Heart right ventricle (tissue), 16 donors: ENCODE measurements at regions not wholly inside any gene's neighbourhood (a gene's known extent, or its start where the extent isn't known, plus 50 kb on each side); places are given as distances from the start of the nearest gene placed in this dataset.
"Not testable (repeated sequence)": the region's sequence is repeated elsewhere in the genome, so short reads cannot be mapped to it uniquely, and the experiment has no call there.

Experiments used
- ATAC-seq, 8 donors: fragments of 200-7000 bp; cut with Tn5 transposase; one replicate each; pipeline ENCODE4 v1.9.1; 2020; ENCODE audit warnings: mild to moderate bottlenecking in 8 of 8, moderate library complexity in 8 of 8, moderate number of reproducible peaks in 1 of 8
- DNase-seq, 2 donors: peaks; one replicate each; pipeline ENCODE4 v3.0.0-alpha.2; 2020
- H3K27ac ChIP-seq, 10 donors: fragments of 200-600 bp; sonication (generic) in 2 of 10; one replicate each; pipeline versions ENCODE4 v1.5.0 to v1.8.0; 2020 to 2022; ENCODE audit warnings: mild to moderate bottlenecking in 3 of 10
- H3K27me3 ChIP-seq, 7 donors: fragments of 200-600 bp; one replicate each; pipeline ENCODE4 v1.8.0; 2021 to 2022; ENCODE audit warnings: mild to moderate bottlenecking in 2 of 7
- H3K36me3 ChIP-seq, 9 donors: fragments of 200-600 bp; sonication (generic) in 1 of 9; one replicate each; pipeline versions ENCODE4 v1.5.0 to v1.8.0; 2020 to 2022; ENCODE audit warnings: mild to moderate bottlenecking in 2 of 9
- H3K4me1 ChIP-seq, 9 donors: fragments of 200-600 bp; sonication (generic) in 1 of 9; one replicate each; pipeline versions ENCODE4 v1.5.0 to v1.8.0; 2020 to 2022; ENCODE audit warnings: mild to moderate bottlenecking in 4 of 9
- H3K4me3 ChIP-seq, 10 donors: fragments of 200-600 bp; sonication (generic) in 2 of 10; one replicate each; pipeline versions ENCODE4 v1.5.0 to v1.8.0; 2020 to 2022; ENCODE audit warnings: mild to moderate bottlenecking in 7 of 10, moderate library complexity in 2 of 10
- H3K9me3 ChIP-seq, 11 donors: fragments of 200-600 bp in 10 of 11; sonication (generic) in 2 of 11; one replicate each; pipeline versions ENCODE4 v1.5.0 to v1.8.0; 2013 to 2022; ENCODE audit warnings: mild to moderate bottlenecking in 2 of 11, control low read depth in 1 of 11, moderate library complexity in 1 of 11
- WGBS, 2 donors: extraction: QIAGEN DNeasy Blood & Tissue Kit; methylation state at CpG; one replicate each; pipeline ENCODE4 v1.1.7; 2013; ENCODE audit warnings: inconsistent platforms in 1 of 2; 5-methylcytosine and 5-hydroxymethylcytosine counted together
- intact Hi-C, 10 donors: fragments of 100-400 bp; cut with DNase I; formaldehyde crosslinking; loops; one replicate each; pipeline versions ENCODE4 v1.11.1 to v1.14.2; 2022
- TF ChIP-seq, protein P1 (sequence below), 9 donors: fragments of 200-600 bp; sonication (generic) in 2 of 9; IDR thresholded peaks; one replicate each; pipeline versions ENCODE4 v1.5.0 to v1.8.0; 2021 to 2022; ENCODE audit warnings: antibody characterized with exemption in 9 of 9, mild to moderate bottlenecking in 5 of 9, moderate library complexity in 1 of 9
- donor health status: Arrhythmogenic right ventricular cardiomyopathy.
- donor health status: ischemic (EF 13 %, LVEDD 7.1; RV severe dilation, severe dysfunction).
- donor health status: healthy with polysubstance abuse.
- donor health status: DM: no; HTN: yes; CAD: no.
- donor health status: DM: no; HTN: no; CAD: no.
- donor health status: ischemic (EF 25% LVEDD 6.9; RV normal size, moderate dysfunction).
- donor health status: ischemic (EF 25% LVEDD 5.7; RV mildly dilated, moderate dysfunction).
- donor health status: healthy.
- donor health status: DM: yes; HTN: yes; CAD: no.
- donor health status: Ischemic cardiomyopathy.
- donor health status: ischemic (EF 35%, LVEDD 5.7; RV mildly dilated, moderate dysfunction).
- donor health status: nonischemic (EF 11% LVEDD 7.7; RV severe dilation, severe dysfunction).
- donor health status: DM: yes; HTN: yes; CAD: no.
- donor health status: PGD.
- donor health status: ischemic (EF 29% LVEDD 5.4; RV normal size, mild dysfunction).
- donor health status: nonischemic (EF 23%, LVEDD 6.1; RV moderate dilation, normal function).

- Histone ChIP-seq H3K4me1 (no peaks in the 10 kb centered on the region), H3K27me3 (peaks cover 0 to 19% (median 10%) of the 10 kb centered on the region in 7 donors), H3K36me3 (no peaks in the 10 kb centered on the region), H3K9me3 (peaks cover 0 to 12% (median 0%) of the 10 kb centered on the region in 11 donors), H3K27ac (no peak overlapping the region), H3K4me3 (no peak overlapping the region)
- 66 to 71% methylated on average over 6 of the region's 6 CpGs for WGBS, 2 donors
- TF ChIP-seq, protein P1, sequence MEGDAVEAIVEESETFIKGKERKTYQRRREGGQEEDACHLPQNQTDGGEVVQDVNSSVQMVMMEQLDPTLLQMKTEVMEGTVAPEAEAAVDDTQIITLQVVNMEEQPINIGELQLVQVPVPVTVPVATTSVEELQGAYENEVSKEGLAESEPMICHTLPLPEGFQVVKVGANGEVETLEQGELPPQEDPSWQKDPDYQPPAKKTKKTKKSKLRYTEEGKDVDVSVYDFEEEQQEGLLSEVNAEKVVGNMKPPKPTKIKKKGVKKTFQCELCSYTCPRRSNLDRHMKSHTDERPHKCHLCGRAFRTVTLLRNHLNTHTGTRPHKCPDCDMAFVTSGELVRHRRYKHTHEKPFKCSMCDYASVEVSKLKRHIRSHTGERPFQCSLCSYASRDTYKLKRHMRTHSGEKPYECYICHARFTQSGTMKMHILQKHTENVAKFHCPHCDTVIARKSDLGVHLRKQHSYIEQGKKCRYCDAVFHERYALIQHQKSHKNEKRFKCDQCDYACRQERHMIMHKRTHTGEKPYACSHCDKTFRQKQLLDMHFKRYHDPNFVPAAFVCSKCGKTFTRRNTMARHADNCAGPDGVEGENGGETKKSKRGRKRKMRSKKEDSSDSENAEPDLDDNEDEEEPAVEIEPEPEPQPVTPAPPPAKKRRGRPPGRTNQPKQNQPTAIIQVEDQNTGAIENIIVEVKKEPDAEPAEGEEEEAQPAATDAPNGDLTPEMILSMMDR (IDR thresholded peaks at IDR 0.05): no peak
- ATAC-seq (no peak), DNase-seq (no peak)
- intact Hi-C loops: no loop called here
Measured at GRCh38 chr2:391696-392095, 103.8 kb upstream of the ALKAL2 start.

DNA sequence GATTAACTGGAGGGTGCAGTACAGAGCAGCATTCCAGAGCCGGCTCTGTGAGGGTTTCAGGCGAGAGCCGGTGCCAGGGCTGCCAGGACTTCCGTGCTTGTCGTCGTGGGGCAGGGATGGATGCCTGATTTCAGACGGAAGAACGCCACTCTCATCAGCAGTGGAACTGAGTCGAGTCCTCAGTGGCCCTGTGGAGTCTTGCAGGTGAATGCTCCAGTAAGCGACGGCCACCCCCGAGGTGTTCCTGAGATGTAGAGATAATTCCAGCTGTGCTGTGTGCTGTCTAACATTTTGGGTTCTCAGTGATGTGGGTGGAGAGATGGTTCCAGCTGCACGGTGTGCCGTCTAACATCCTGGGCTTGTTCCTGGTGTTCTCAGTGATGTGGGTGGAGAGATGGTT is 103.1 kb upstream of the ALKAL2 start:
- Histone ChIP-seq H3K4me3 (no peak overlapping the region), H3K27me3 (peaks cover 0 to 19% (median 10%) of the 10 kb centered on the region in 7 donors), H3K36me3 (no peaks in the 10 kb centered on the region), H3K4me1 (no peaks in the 10 kb centered on the region), H3K27ac (no peak overlapping the region), H3K9me3 (peaks cover 0 to 12% (median 0%) of the 10 kb centered on the region in 11 donors)
- intact Hi-C loops: no loop called here
- TF ChIP-seq, protein P1 (IDR thresholded peaks at IDR 0.05): no peak
- 85 to 86% methylated on average over 14 of the region's 14 CpGs for WGBS, 2 donors
- ATAC-seq (no peak), DNase-seq (no peak)

DNA sequence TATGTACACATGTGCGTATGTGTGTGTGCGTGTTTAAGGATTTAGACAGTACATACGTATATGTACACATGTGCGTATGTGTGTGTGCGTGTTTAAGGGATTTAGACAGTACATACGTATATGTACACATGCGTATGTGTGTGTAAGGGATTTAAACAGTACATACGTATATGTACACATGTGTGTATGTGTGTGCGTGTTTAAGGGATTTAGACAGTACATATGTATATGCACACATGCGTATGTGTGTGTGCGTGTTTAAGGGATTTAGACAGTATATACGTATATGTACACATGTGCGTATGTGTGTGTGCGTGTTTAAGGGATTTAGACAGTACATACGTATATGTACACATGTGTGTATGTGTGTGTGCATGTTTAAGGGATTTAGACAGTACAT is 102.1 kb upstream of the ALKAL2 start:
- Histone ChIP-seq H3K9me3 (peaks cover 0 to 12% (median 0%) of the 10 kb centered on the region in 11 donors), H3K27me3 (peaks cover 0 to 19% (median 10%) of the 10 kb centered on the region in 7 donors)
- H3K36me3 ChIP-seq, H3K4me3 ChIP-seq, intact Hi-C loops, H3K4me1 ChIP-seq, ATAC-seq, H3K27ac ChIP-seq, DNase-seq: not testable (repeated sequence)
- 98% methylated on average over 15 of the region's 15 CpGs for WGBS, 2 donors

DNA sequence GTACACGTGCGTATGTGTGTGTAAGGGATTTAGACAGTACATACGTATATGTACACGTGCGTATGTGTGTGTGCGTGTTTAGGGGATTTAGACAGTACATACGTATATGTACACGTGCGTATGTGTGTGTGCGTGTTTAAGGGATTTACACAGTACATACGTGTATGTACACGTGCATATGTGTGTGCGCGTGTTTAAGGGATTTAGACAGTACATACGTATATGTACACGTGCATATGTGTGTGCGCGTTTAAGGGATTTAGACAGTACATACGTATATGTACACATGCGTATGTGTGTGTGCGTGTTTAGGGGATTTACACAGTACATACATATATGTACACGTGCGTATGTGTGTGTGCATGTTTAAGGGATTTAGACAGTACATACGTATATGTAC is 100.9 kb upstream of the ALKAL2 start:
- Histone ChIP-seq H3K27me3 (peaks cover 0 to 24% (median 8%) of the 10 kb centered on the region in 7 donors), H3K9me3 (peaks cover 0 to 12% (median 0%) of the 10 kb centered on the region in 11 donors)
- WGBS, 2 donors: 98% methylated on average over 24 of the region's 24 CpGs
- ATAC-seq, H3K4me1 ChIP-seq, intact Hi-C loops, DNase-seq, H3K36me3 ChIP-seq, H3K27ac ChIP-seq, H3K4me3 ChIP-seq: not testable (repeated sequence)

- DNase-seq (no peak), ATAC-seq (no peak)
- Histone ChIP-seq H3K27ac (no peak overlapping the region), H3K9me3 (peaks cover 0 to 12% (median 0%) of the 10 kb centered on the region in 11 donors), H3K27me3 (peaks cover 0 to 25% (median 12%) of the 10 kb centered on the region in 7 donors), H3K36me3 (no peaks in the 10 kb centered on the region), H3K4me1 (no peaks in the 10 kb centered on the region), H3K4me3 (no peak overlapping the region)
- intact Hi-C loops: no loop called here
- 85% methylated on average over 18 of the region's 18 CpGs for WGBS, 2 donors
- TF ChIP-seq, protein P1 (IDR thresholded peaks at IDR 0.05): no peak
Measured at GRCh38 chr2:387980-388421, 100.1 kb upstream of the ALKAL2 start.
